ENCODE measurements at regions not wholly inside any gene's neighbourhood (a gene's known extent, or its start where the extent isn't known, plus 50 kb on each side); places are given as distances from the start of the nearest gene placed in this dataset.

- no peaks in the 10 kb centered on the region for H3K36me3 ChIP-seq (ENCODE audit: insufficient read depth)
- no peak overlapping the region for H3K9ac ChIP-seq
- TF ChIP-seq CTCF (conservative IDR thresholded peaks at IDR 0.05; ENCODE audit: low read depth, low read length), result no peak
- no peak overlapping the region for H3K4me3 ChIP-seq (IDR thresholded peaks at IDR 0.05; ENCODE audit: insufficient read depth, low read depth, low read length)
- H4K20me1 ChIP-seq (ENCODE audit: insufficient read depth), result no peaks in the 10 kb centered on the region
- H3K4me2 ChIP-seq, result no peak overlapping the region
- no peaks in the 10 kb centered on the region for H3K79me2 ChIP-seq (ENCODE audit: insufficient read depth, low read depth)
- H2AFZ ChIP-seq (ENCODE audit: low read depth), result no peak overlapping the region
- H3K27me3 ChIP-seq (ENCODE audit: insufficient read depth, low read depth), result no peaks in the 10 kb centered on the region
- H3K27ac ChIP-seq, result no peak overlapping the region
- H3K4me1 ChIP-seq (ENCODE audit: low read depth, poor library complexity, severe bottlenecking), result no peaks in the 10 kb centered on the region
Observed at GRCh38 chr18:45317948-45318640, 297.2 kb upstream of the SLC14A2 start.

GRCh38 chr18:45320724-45321123 lies 294.6 kb upstream of the SLC14A2 start:
- no peak overlapping the region for H3K4me3 ChIP-seq (IDR thresholded peaks at IDR 0.05; ENCODE audit: insufficient read depth, low read depth, low read length)
- no peak overlapping the region for H2AFZ ChIP-seq (ENCODE audit: low read depth)
- no peaks in the 10 kb centered on the region for H3K4me1 ChIP-seq (ENCODE audit: low read depth, poor library complexity, severe bottlenecking)
- no peak overlapping the region for H3K27ac ChIP-seq
- H3K27me3 ChIP-seq (ENCODE audit: insufficient read depth, low read depth), result no peaks in the 10 kb centered on the region
- TF ChIP-seq CTCF (conservative IDR thresholded peaks at IDR 0.05; ENCODE audit: low read depth, low read length), result no peak
- no peak overlapping the region for H3K9ac ChIP-seq
- no peaks in the 10 kb centered on the region for H4K20me1 ChIP-seq (ENCODE audit: insufficient read depth)
- no peaks in the 10 kb centered on the region for H3K36me3 ChIP-seq (ENCODE audit: insufficient read depth)
- H3K4me2 ChIP-seq, result no peak overlapping the region
- H3K79me2 ChIP-seq (ENCODE audit: insufficient read depth, low read depth), result no peaks in the 10 kb centered on the region

- H3K27me3 ChIP-seq (ENCODE audit: insufficient read depth, low read depth), result no peaks in the 10 kb centered on the region
- no peaks in the 10 kb centered on the region for H4K20me1 ChIP-seq (ENCODE audit: insufficient read depth)
- H3K27ac ChIP-seq, result no peak overlapping the region
- H3K79me2 ChIP-seq (ENCODE audit: insufficient read depth, low read depth), result no peaks in the 10 kb centered on the region
- H3K4me2 ChIP-seq, result no peak overlapping the region
- H3K4me3 ChIP-seq (IDR thresholded peaks at IDR 0.05; ENCODE audit: insufficient read depth, low read depth, low read length), result no peak overlapping the region
- H3K36me3 ChIP-seq (ENCODE audit: insufficient read depth), result no peaks in the 10 kb centered on the region
- no peak overlapping the region for H2AFZ ChIP-seq (ENCODE audit: low read depth)
- H3K9ac ChIP-seq, result no peak overlapping the region
- no peak for TF ChIP-seq CTCF (conservative IDR thresholded peaks at IDR 0.05; ENCODE audit: low read depth, low read length)
- no peaks in the 10 kb centered on the region for H3K4me1 ChIP-seq (ENCODE audit: low read depth, poor library complexity, severe bottlenecking)
Observed at GRCh38 chr18:45321520-45321919, 293.8 kb upstream of the SLC14A2 start.

GRCh38 chr18:45322343-45322742 lies 292.9 kb upstream of the SLC14A2 start:
- no peak overlapping the region for H3K4me2 ChIP-seq
- no peaks in the 10 kb centered on the region for H3K4me1 ChIP-seq (ENCODE audit: low read depth, poor library complexity, severe bottlenecking)
- H3K27me3 ChIP-seq (ENCODE audit: insufficient read depth, low read depth), result no peaks in the 10 kb centered on the region
- no peaks in the 10 kb centered on the region for H4K20me1 ChIP-seq (ENCODE audit: insufficient read depth)
- H3K4me3 ChIP-seq (IDR thresholded peaks at IDR 0.05; ENCODE audit: insufficient read depth, low read depth, low read length), result no peak overlapping the region
- H3K36me3 ChIP-seq (ENCODE audit: insufficient read depth), result no peaks in the 10 kb centered on the region
- TF ChIP-seq CTCF (conservative IDR thresholded peaks at IDR 0.05; ENCODE audit: low read depth, low read length), result no peak
- no peak overlapping the region for H3K27ac ChIP-seq
- H2AFZ ChIP-seq (ENCODE audit: low read depth), result no peak overlapping the region
- H3K79me2 ChIP-seq (ENCODE audit: insufficient read depth, low read depth), result no peaks in the 10 kb centered on the region
- no peak overlapping the region for H3K9ac ChIP-seq

All from KMS-11 (cell line).